ENCODE measurements at regions not wholly inside any gene's neighbourhood (a gene's known extent, or its start where the extent isn't known, plus 50 kb on each side); places are given as distances from the start of the nearest gene placed in this dataset.

DNA sequence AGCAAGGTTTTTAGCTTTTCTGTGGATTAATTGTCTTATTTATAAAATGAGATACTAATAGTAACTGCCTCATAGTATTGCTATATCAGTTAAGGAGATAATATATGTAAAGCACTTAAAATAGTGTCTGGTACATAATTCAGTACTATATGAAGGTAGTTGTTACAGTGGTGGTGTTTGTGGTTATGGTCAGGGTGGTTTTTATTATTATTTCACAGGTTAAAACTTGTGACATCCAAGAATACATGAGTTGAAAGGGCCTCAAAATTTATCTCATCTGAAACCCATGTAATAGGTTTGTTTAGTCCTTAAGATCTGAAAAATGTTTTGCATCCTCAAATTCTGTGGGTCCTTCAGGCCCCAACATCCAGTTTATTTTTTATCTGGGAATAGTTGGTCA lies 369.5 kb upstream of the LRATD1 start:
- Histone ChIP-seq H3K23ac (ENCODE audit: insufficient read length) (no peak overlapping the region), H3K27me3 (replicated peaks in 1 of 4; ENCODE audit: control insufficient read depth in 3 of 4, extremely low read depth in 1 of 4, insufficient read depth in 3 of 4, low read length in 3 of 4) (no peaks in the 10 kb centered on the region), H3K79me2 (ENCODE audit: control insufficient read depth in 1 of 2, insufficient read depth in 2 of 2, low read length in 2 of 2) (no peaks in the 10 kb centered on the region), H4K20me1 (replicated peaks in 1 of 2; ENCODE audit: control insufficient read depth in 1 of 2, insufficient read depth in 2 of 2, low read length in 2 of 2) (no peaks in the 10 kb centered on the region), H3K4me2 (ENCODE audit: insufficient read depth in 1 of 2, low read depth in 2 of 2, low read length in 2 of 2) (no peak overlapping the region), H3K56ac (replicated peaks; ENCODE audit: insufficient read length, low read depth, low read length) (no peak overlapping the region), H4K8ac (ENCODE audit: extremely low read depth, insufficient read depth, low read length) (no peak overlapping the region), H3K27ac (ENCODE audit: low read depth, low read length) (no peak overlapping the region), H2AK5ac (ENCODE audit: low read depth, low read length) (no peak overlapping the region), H2BK12ac (ENCODE audit: low read depth, low read length) (no peak overlapping the region), H3K18ac (ENCODE audit: extremely low read depth, low read length) (no peak overlapping the region), H4K5ac (ENCODE audit: insufficient read length, low read depth, low read length) (no peak overlapping the region), H3K23me2 (ENCODE audit: low read depth, low read length) (no peaks in the 10 kb centered on the region), H2AFZ (ENCODE audit: low read length) (no peak overlapping the region), H3K36me3 (ENCODE audit: control insufficient read depth in 2 of 4, insufficient read depth in 4 of 4, low read length in 3 of 4) (no peaks in the 10 kb centered on the region), H2BK120ac (replicated peaks; ENCODE audit: low read depth, low read length) (no peak overlapping the region), H3K4me3 (ENCODE audit: extremely low read depth in 1 of 4, insufficient read depth in 2 of 4, low read depth in 3 of 4, low read length in 4 of 4) (no peak overlapping the region), H2BK15ac (ENCODE audit: low read length) (no peak overlapping the region), H2BK5ac (ENCODE audit: low read depth, low read length) (no peak overlapping the region), H3K79me1 (ENCODE audit: low read depth, low read length) (no peaks in the 10 kb centered on the region), H3K4me1 (replicated peaks in 1 of 4; ENCODE audit: control insufficient read depth in 3 of 4, insufficient read depth in 4 of 4, low read length in 3 of 4) (no peaks in the 10 kb centered on the region), H3K14ac (ENCODE audit: insufficient read length) (no peak overlapping the region), H2BK20ac (ENCODE audit: low read length) (no peak overlapping the region), H3K9me3 (ENCODE audit: insufficient read depth in 2 of 2, low read depth in 1 of 2, low read length in 1 of 2) (no peaks in the 10 kb centered on the region), H3K4ac (replicated peaks; ENCODE audit: insufficient read length, low read depth, low read length) (no peak overlapping the region), H3K9ac (replicated peaks in 1 of 4; ENCODE audit: extremely low read depth in 1 of 4, low read depth in 3 of 4, low read length in 3 of 4) (no peak overlapping the region), H4K91ac (replicated peaks; ENCODE audit: insufficient read length, low read length) (no peak overlapping the region)
- no peak for DNase-seq (ENCODE audit: low read depth in 1 of 2, low spot score in 2 of 2)
- CTCF ChIA-PET (ENCODE audit: partially characterized antibody) = no interaction called here
- no peak for FAIRE-seq
- TF ChIP-seq RAD21 (IDR thresholded peaks at IDR 0.05 in 1 of 2, conservative IDR thresholded peaks at IDR 0.05 in 1 of 2; ENCODE audit: low read depth in 2 of 2, low read length in 2 of 2) = no peak
- TF ChIP-seq, protein P1, sequence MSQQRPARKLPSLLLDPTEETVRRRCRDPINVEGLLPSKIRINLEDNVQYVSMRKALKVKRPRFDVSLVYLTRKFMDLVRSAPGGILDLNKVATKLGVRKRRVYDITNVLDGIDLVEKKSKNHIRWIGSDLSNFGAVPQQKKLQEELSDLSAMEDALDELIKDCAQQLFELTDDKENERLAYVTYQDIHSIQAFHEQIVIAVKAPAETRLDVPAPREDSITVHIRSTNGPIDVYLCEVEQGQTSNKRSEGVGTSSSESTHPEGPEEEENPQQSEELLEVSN (IDR thresholded peaks at IDR 0.05) = no peak
- no peak for TF ChIP-seq CHD1 (IDR thresholded peaks at IDR 0.05; ENCODE audit: low read depth, low read length)
- no peak for TF ChIP-seq GABPA (IDR thresholded peaks at IDR 0.05; ENCODE audit: borderline replicate concordance, insufficient read depth, low read length)
- TF ChIP-seq RBBP5 (IDR thresholded peaks at IDR 0.05; ENCODE audit: borderline replicate concordance, low read depth, low read length) = no peak
- no peak for TF ChIP-seq TCF12 (IDR thresholded peaks at IDR 0.05; ENCODE audit: low read depth, low read length)
- TF ChIP-seq BRCA1 (IDR thresholded peaks at IDR 0.05; ENCODE audit: low read depth, low read length) = no peak
- TF ChIP-seq, protein P2, sequence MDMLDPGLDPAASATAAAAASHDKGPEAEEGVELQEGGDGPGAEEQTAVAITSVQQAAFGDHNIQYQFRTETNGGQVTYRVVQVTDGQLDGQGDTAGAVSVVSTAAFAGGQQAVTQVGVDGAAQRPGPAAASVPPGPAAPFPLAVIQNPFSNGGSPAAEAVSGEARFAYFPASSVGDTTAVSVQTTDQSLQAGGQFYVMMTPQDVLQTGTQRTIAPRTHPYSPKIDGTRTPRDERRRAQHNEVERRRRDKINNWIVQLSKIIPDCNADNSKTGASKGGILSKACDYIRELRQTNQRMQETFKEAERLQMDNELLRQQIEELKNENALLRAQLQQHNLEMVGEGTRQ (IDR thresholded peaks at IDR 0.05; ENCODE audit: low read length) = no peak
- TF ChIP-seq RXRA (IDR thresholded peaks at IDR 0.05; ENCODE audit: insufficient read depth, low read depth, low read length) = no peak
- no peak for TF ChIP-seq EP300 (IDR thresholded peaks at IDR 0.05; ENCODE audit: borderline replicate concordance in 1 of 2, low read depth in 2 of 2, low read length in 2 of 2)
- no peak for TF ChIP-seq BACH1 (IDR thresholded peaks at IDR 0.05; ENCODE audit: low read length)
- POLR2A ChIA-PET (ENCODE audit: partially characterized antibody) = no interaction called here

Data from H1 (cell line).